IMR-90 (cell line): ENCODE measurements at regions not wholly inside any gene's neighbourhood (a gene's known extent, or its start where the extent isn't known, plus 50 kb on each side); places are given as distances from the start of the nearest gene placed in this dataset.

Experiments used
- ATAC-seq: fragments of 200-7000 bp; cut with Tn5 transposase; 2 replicates; pipeline ENCODE4 v1.9.1; 2020; ENCODE audit warnings: low read depth, mild to moderate bottlenecking, moderate library complexity
- BruUV-seq: library from RNA; stranded (reverse); fragments of 400-500 nt; replicated peaks from 2 replicates; lab custom pipeline; 2021; lab: Mats Ljungman, UMichigan
- CTCF ChIA-PET: fragments of 300-600 bp; formaldehyde crosslinking; extraction: SDS; loops from one replicate; lab custom pipeline; 2021; ENCODE audit warnings: antibody characterized with exemption; lab: Yijun Ruan, JAX
- POLR2A ChIA-PET: fragments of 300-600 bp; sonication (Branson Sonifier 250); formaldehyde crosslinking; loops from one replicate; lab custom pipeline; 2022; ENCODE audit warnings: antibody characterized with exemption; ENCODE audit not compliant: unreplicated experiment; lab: Charles Lee
- DNase-seq: peaks from one replicate; pipeline ENCODE4 v3.0.0; 2013
- H2AFZ ChIP-seq: replicated peaks from 2 replicates; pipeline ENCODE3; 2013; ENCODE audit warnings: low read length, mild to moderate bottlenecking; ENCODE audit not compliant: poor library complexity
- H2AK5ac ChIP-seq: 2 replicates; pipeline ENCODE4 v1.6.1; 2013; ENCODE audit warnings: low read depth, low read length, inconsistent platforms
- H2AK9ac ChIP-seq: replicated peaks from 2 replicates; pipeline ENCODE3; 2013; ENCODE audit warnings: mild to moderate bottlenecking, low read depth, low read length, moderate library complexity; ENCODE audit not compliant: poor library complexity
- H2BK120ac ChIP-seq: 2 replicates; pipeline ENCODE4 v1.6.1; 2013; ENCODE audit warnings: low read depth, low read length, inconsistent platforms
- H2BK15ac ChIP-seq: 3 replicates; pipeline ENCODE4 v1.6.1; 2013; ENCODE audit warnings: low read depth, low read length, inconsistent platforms
- H2BK20ac ChIP-seq: 2 replicates; pipeline ENCODE4 v1.6.1; 2013; ENCODE audit warnings: low read depth, mild to moderate bottlenecking, inconsistent platforms, low read length, moderate library complexity
- H2BK5ac ChIP-seq: 2 replicates; pipeline ENCODE4 v1.6.1; 2013; ENCODE audit warnings: mild to moderate bottlenecking, low read depth, low read length, inconsistent platforms; ENCODE audit not compliant: poor library complexity, severe bottlenecking
- H3K14ac ChIP-seq: replicated peaks from 2 replicates; pipeline ENCODE4 v1.6.1; 2013; ENCODE audit warnings: low read depth, low read length, inconsistent platforms
- H3K18ac ChIP-seq: 2 replicates; pipeline ENCODE4 v1.6.1; 2013; ENCODE audit warnings: low read depth, low read length, control low read depth
- H3K23ac ChIP-seq: 2 replicates; pipeline ENCODE4 v1.6.1; 2013; ENCODE audit warnings: low read depth, low read length, inconsistent platforms
- H3K27ac ChIP-seq: 2 replicates; pipeline ENCODE4 v1.5.1; 2013; ENCODE audit warnings: mild to moderate bottlenecking, control low read depth, low read length; ENCODE audit not compliant: insufficient read depth
- H3K27me3 ChIP-seq: 2 replicates; pipeline ENCODE4 v1.6.1; 2013; ENCODE audit warnings: low read length; ENCODE audit not compliant: control insufficient read depth, insufficient read depth
- H3K36me3 ChIP-seq: 2 replicates; pipeline ENCODE4 v1.6.1; 2013; ENCODE audit warnings: low read length, mixed read lengths; ENCODE audit not compliant: control insufficient read depth, insufficient read depth
- H3K4ac ChIP-seq: 2 replicates; pipeline ENCODE4 v1.6.1; 2013; ENCODE audit warnings: low read depth, low read length, inconsistent platforms
- H3K4me1 ChIP-seq: 2 replicates; pipeline ENCODE4 v1.6.1; 2013; ENCODE audit warnings: low read length, mixed read lengths; ENCODE audit not compliant: control insufficient read depth, insufficient read depth
- H3K4me2 ChIP-seq: 2 replicates; pipeline ENCODE4 v1.6.1; 2013; ENCODE audit warnings: low read depth, mild to moderate bottlenecking, control low read depth, low read length, moderate library complexity
- H3K4me3 ChIP-seq: 2 replicates; pipeline ENCODE4 v1.5.1; 2013; ENCODE audit warnings: low read depth, mild to moderate bottlenecking, control low read depth, low read length, moderate library complexity; ENCODE audit not compliant: insufficient read depth
- H3K56ac ChIP-seq: 2 replicates; pipeline ENCODE4 v1.6.1; 2013; ENCODE audit warnings: low read length, inconsistent platforms; ENCODE audit not compliant: insufficient read depth; ENCODE audit errors: extremely low read depth
- H3K79me1 ChIP-seq, 2 experiments: 2 replicates each; pipeline ENCODE4 v1.6.1; 2013; ENCODE audit warnings: low read length in 2 of 2, inconsistent platforms in 1 of 2, low read depth in 1 of 2
- H3K9ac ChIP-seq: 2 replicates; pipeline ENCODE4 v1.6.1; 2013; ENCODE audit warnings: low read depth, low read length, control low read depth
- H3K9me1 ChIP-seq: 2 replicates; pipeline ENCODE4 v1.6.1; 2013; ENCODE audit warnings: low read length, inconsistent platforms; ENCODE audit not compliant: insufficient read depth
- H3K9me3 ChIP-seq: 2 replicates; pipeline ENCODE4 v1.6.1; 2013; ENCODE audit warnings: low read length; ENCODE audit not compliant: control insufficient read depth, insufficient read depth
- H4K20me1 ChIP-seq: 2 replicates; pipeline ENCODE4 v1.6.1; 2013; ENCODE audit warnings: low read length, inconsistent platforms; ENCODE audit not compliant: insufficient read depth
- H4K5ac ChIP-seq: 2 replicates; pipeline ENCODE4 v1.6.1; 2013; ENCODE audit warnings: mild to moderate bottlenecking, low read depth, low read length, control low read depth
- H4K8ac ChIP-seq, 2 experiments: 2 replicates each; pipeline ENCODE4 v1.6.1; 2013; ENCODE audit warnings: low read depth in 2 of 2, low read length in 2 of 2, control low read depth in 1 of 2, inconsistent platforms in 1 of 2
- H4K91ac ChIP-seq: 2 replicates; pipeline ENCODE4 v1.6.1; 2013; ENCODE audit warnings: low read depth, low read length, inconsistent platforms; ENCODE audit not compliant: insufficient read depth
- MAFK ChIP-seq: IDR thresholded peaks from 2 replicates; pipeline ENCODE4 v1.6.1; 2012; ENCODE audit warnings: low read depth, low read length, improper control_type of control experiment
- MAZ ChIP-seq: IDR thresholded peaks from 2 replicates; pipeline ENCODE4 v1.6.1; 2012; ENCODE audit warnings: low read depth, mild to moderate bottlenecking, low read length, improper control_type of control experiment, moderate library complexity, borderline replicate concordance
- MXI1 ChIP-seq: IDR thresholded peaks from 2 replicates; pipeline ENCODE4 v1.6.1; 2012; ENCODE audit warnings: low read depth, mild to moderate bottlenecking, low read length, moderate library complexity, borderline replicate concordance
- POLR2A ChIP-seq: IDR thresholded peaks from 2 replicates; pipeline ENCODE4 v1.6.1; 2012; ENCODE audit warnings: mild to moderate bottlenecking, low read depth, low read length
- RFX5 ChIP-seq: IDR thresholded peaks from 2 replicates; pipeline ENCODE4 v1.8.0; 2012; ENCODE audit warnings: low read depth, mild to moderate bottlenecking, low read length, moderate library complexity
- WGBS, 2 experiments: methylation state at CpG; one replicate each; pipeline versions ENCODE4 v1.1.5 to v1.1.7; 2013; ENCODE audit warnings: missing lambda C conversion rate in 2 of 2; ENCODE audit not compliant: insufficient read length in 1 of 2; ENCODE audit errors: extremely low coverage in 2 of 2; 5-methylcytosine and 5-hydroxymethylcytosine counted together
- dilution Hi-C: fragments of 300-500 bp; cut with HindIII; formaldehyde crosslinking; loops from one replicate; pipeline ENCODE4 v1.14.3; 2018; ENCODE audit warnings: low sequenced_read_pairs; ENCODE audit not compliant: unreplicated experiment
- in situ Hi-C: fragments of 300-500 bp; cut with MboI; formaldehyde crosslinking; loops from 3 replicates; pipeline ENCODE4 v1.14.3; 2019; ENCODE audit warnings: low sequenced_read_pairs, inconsistent platforms, mixed read lengths
- intact Hi-C: fragments of 100-400 bp; cut with micrococcal nuclease; formaldehyde crosslinking; loops from 2 replicates; pipeline ENCODE4 v1.10.0; 2022
- TF ChIP-seq, protein P1 (sequence below): conservative IDR thresholded peaks from 2 replicates; pipeline ENCODE4 v1.5.1; 2012; ENCODE audit warnings: mild to moderate bottlenecking, low read depth, low read length, improper control_type of control experiment

DNA sequence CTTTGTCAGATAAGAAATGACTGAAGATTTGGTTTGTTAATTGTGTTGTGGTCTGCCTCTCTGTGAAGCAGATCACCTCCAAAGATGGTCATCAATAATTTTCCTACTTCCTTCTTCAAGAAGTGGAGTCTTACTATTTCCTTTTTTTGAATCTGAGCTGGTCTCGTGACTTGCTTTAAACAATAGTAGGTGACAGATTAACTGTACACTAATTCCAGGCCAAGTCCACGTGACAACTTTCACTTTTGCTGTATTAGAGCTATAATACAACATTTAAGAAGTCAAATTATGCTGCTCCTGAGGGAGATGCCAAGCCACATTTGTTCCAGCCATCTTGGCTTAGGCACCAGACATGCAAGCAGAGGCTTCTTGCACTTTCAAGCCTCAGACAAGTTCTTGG lies 393.8 kb upstream of the GRID2 start:
- no peak overlapping the region for H3K9ac ChIP-seq
- TF ChIP-seq RFX5: no peak
- TF ChIP-seq MXI1: no peak
- TF ChIP-seq MAFK: no peak
- TF ChIP-seq, protein P1, sequence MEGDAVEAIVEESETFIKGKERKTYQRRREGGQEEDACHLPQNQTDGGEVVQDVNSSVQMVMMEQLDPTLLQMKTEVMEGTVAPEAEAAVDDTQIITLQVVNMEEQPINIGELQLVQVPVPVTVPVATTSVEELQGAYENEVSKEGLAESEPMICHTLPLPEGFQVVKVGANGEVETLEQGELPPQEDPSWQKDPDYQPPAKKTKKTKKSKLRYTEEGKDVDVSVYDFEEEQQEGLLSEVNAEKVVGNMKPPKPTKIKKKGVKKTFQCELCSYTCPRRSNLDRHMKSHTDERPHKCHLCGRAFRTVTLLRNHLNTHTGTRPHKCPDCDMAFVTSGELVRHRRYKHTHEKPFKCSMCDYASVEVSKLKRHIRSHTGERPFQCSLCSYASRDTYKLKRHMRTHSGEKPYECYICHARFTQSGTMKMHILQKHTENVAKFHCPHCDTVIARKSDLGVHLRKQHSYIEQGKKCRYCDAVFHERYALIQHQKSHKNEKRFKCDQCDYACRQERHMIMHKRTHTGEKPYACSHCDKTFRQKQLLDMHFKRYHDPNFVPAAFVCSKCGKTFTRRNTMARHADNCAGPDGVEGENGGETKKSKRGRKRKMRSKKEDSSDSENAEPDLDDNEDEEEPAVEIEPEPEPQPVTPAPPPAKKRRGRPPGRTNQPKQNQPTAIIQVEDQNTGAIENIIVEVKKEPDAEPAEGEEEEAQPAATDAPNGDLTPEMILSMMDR: no peak
- TF ChIP-seq POLR2A: no peak
- no peak for TF ChIP-seq MAZ
- no peak overlapping the region for H3K4me3 ChIP-seq
- ChIA-PET POLR2A (no interaction called here), CTCF (no interaction called here)
- no peak overlapping the region for H2BK20ac ChIP-seq
- intact Hi-C loops: no loop called here
- no peak overlapping the region for H3K4me2 ChIP-seq
- no peaks in the 10 kb centered on the region for H3K36me3 ChIP-seq
- H4K5ac ChIP-seq: no peak overlapping the region
- ATAC-seq (no peak), DNase-seq (no peak)
- H2AFZ ChIP-seq: no peak overlapping the region
- no peaks in the 10 kb centered on the region for H3K27me3 ChIP-seq
- H3K4me1 ChIP-seq: no peaks in the 10 kb centered on the region
- H3K56ac ChIP-seq: no peak overlapping the region
- no peak overlapping the region for H2BK120ac ChIP-seq
- no peak overlapping the region for H3K14ac ChIP-seq
- no peak overlapping the region for H3K4ac ChIP-seq
- in situ Hi-C loops: no loop called here
- no peak overlapping the region for H2AK5ac ChIP-seq
- H3K9me1 ChIP-seq: no peaks in the 10 kb centered on the region
- WGBS, 2 experiments: 0% methylated on average over 1 of the region's 2 CpGs; no CpG with 5 or more reads in 1 of the 2 experiments
- H2BK5ac ChIP-seq: no peak overlapping the region
- H2AK9ac ChIP-seq: no peak overlapping the region
- H4K8ac ChIP-seq: no peak overlapping the region
- H4K20me1 ChIP-seq: no peaks in the 10 kb centered on the region
- no peak overlapping the region for H4K91ac ChIP-seq
- no peak overlapping the region for H3K18ac ChIP-seq
- H2BK15ac ChIP-seq: no peak overlapping the region
- no peak overlapping the region for H3K23ac ChIP-seq
- H3K27ac ChIP-seq: no peak overlapping the region
- dilution Hi-C loops: no loop called here
- no TSS peak for BruUV-seq
- no peaks in the 10 kb centered on the region for H3K9me3 ChIP-seq
- H3K79me1 ChIP-seq: no peaks in the 10 kb centered on the region
